CD4-positive, alpha-beta T cell treated with Interleukin-15 for 1 hour (primary cell): ENCODE measurements at regions not wholly inside any gene's neighbourhood (a gene's known extent, or its start where the extent isn't known, plus 50 kb on each side); places are given as distances from the start of the nearest gene placed in this dataset.

Source experiments
- DNase-seq: peaks from one replicate; pipeline ENCODE4 v3.0.0-alpha.2; 2020

- no peak for DNase-seq
Observed at GRCh38 chr15:100703032-100703578, 100.7 kb downstream of the ASB7 start.

- no peak for DNase-seq
Observed at GRCh38 chr15:100703671-100704070, 101.3 kb downstream of the ASB7 start.

- no peak for DNase-seq
Observed at GRCh38 chr15:100704281-100705055, 102.1 kb downstream of the ASB7 start.

GRCh38 chr15:100705065-100705464 is 102.7 kb downstream of the ASB7 start:
- DNase-seq = no peak

GRCh38 chr15:100705841-100706240 is 103.5 kb downstream of the ASB7 start:
- DNase-seq = no peak

GRCh38 chr15:100707229-100707628 is 104.8 kb downstream of the ASB7 start:
- no peak for DNase-seq

- no peak for DNase-seq
Observed at GRCh38 chr15:100708916-100709315, 106.5 kb downstream of the ASB7 start.

GRCh38 chr15:100710222-100710621 is 107.8 kb downstream of the ASB7 start:
- DNase-seq = no peak

GRCh38 chr15:100710744-100711515 is 108.5 kb downstream of the ASB7 start:
- no peak for DNase-seq

GRCh38 chr15:100711516-100712021 is 109.2 kb downstream of the ASB7 start:
- DNase-seq = no peak

GRCh38 chr15:100712226-100712625 is 109.8 kb downstream of the ASB7 start:
- DNase-seq = no peak

GRCh38 chr15:100713163-100713867 is 110.9 kb downstream of the ASB7 start:
- DNase-seq = no peak

- DNase-seq = no peak
Observed at GRCh38 chr15:100714034-100714748, 111.8 kb downstream of the ASB7 start.

GRCh38 chr15:100714749-100715342 is 112.5 kb downstream of the ASB7 start:
- DNase-seq = no peak

- DNase-seq = no peak
Observed at GRCh38 chr15:100715571-100716455, 113.4 kb downstream of the ASB7 start.

- no peak for DNase-seq
Observed at GRCh38 chr15:100716456-100717085, 114.2 kb downstream of the ASB7 start.

- no peak for DNase-seq
Observed at GRCh38 chr15:100717596-100717995, 115.2 kb downstream of the ASB7 start.

GRCh38 chr15:100718075-100718980 is 115.9 kb downstream of the ASB7 start:
- DNase-seq = no peak

GRCh38 chr15:100720406-100720967 is 118.1 kb downstream of the ASB7 start:
- DNase-seq = no peak
